ENCODE measurements at regions not wholly inside any gene's neighbourhood (a gene's known extent, or its start where the extent isn't known, plus 50 kb on each side); places are given as distances from the start of the nearest gene placed in this dataset.

DNA sequence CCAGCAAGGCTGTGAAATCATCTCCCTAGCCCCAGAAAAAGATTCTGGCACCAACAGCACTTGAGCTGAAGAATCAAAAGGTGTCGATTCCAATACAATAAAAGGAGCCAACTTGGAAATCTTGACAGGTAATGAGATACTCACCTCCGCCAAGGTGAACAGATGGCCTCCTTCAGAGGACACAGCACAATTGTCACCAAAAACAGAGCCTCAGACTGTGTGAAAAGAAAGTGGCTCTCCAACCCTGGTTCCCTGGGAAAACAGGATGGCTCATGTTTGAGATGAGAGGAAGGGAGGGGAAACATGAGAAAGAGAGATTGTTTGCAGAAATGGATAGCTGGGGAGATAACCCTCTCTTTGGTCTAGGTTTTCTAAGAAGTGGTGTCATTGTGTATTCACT, 168.9 kb downstream of the HS3ST1 start:
- Mint-ChIP-seq H3K9me3 (no peaks in the 10 kb centered on the region), H3K36me3 (ENCODE audit: low read depth) (no peaks in the 10 kb centered on the region), H3K27me3 (no peaks in the 10 kb centered on the region), H3K4me3 (no peak overlapping the region), H3K4me1 (no peaks in the 10 kb centered on the region), H3K27ac (no peak overlapping the region)
- POLR2A ChIA-PET: no interaction called here
- DNase-seq: no peak
- CTCF ChIA-PET: no interaction called here

DNA sequence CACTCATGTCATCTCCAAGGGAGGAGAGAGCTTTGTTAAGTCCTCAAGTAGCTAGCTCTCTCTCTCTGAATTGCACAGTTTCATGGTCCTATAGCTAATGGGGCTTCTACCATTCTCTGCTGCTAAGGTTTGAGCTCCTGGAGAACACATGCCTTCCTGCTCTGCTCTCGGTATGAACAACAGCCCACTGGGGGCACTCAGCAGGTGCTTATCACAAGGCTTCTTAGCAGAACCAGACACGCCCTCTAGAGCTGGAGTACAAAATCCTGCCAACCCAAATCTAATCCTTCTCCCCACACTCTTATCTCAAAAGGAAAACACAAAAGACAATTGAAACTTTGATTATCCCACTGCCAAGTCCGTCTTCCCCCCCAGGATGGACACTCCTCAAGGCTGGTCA, 176.5 kb downstream of the HS3ST1 start:
- H3K27ac Mint-ChIP-seq: no peak overlapping the region
- POLR2A ChIA-PET: no interaction called here
- no peaks in the 10 kb centered on the region for H3K36me3 Mint-ChIP-seq (ENCODE audit: low read depth)
- peaks cover 3% of the 10 kb centered on the region for H3K9me3 Mint-ChIP-seq
- DNase-seq: no peak
- CTCF ChIA-PET: interaction anchor here (0.5 kb wide), 1 partner anchor 9 kb away, joined by 3 read pairs; no protein-coding TSS in a partner anchor
- no peaks in the 10 kb centered on the region for H3K4me1 Mint-ChIP-seq
- H3K27me3 Mint-ChIP-seq: no peaks in the 10 kb centered on the region
- H3K4me3 Mint-ChIP-seq: no peak overlapping the region

DNA sequence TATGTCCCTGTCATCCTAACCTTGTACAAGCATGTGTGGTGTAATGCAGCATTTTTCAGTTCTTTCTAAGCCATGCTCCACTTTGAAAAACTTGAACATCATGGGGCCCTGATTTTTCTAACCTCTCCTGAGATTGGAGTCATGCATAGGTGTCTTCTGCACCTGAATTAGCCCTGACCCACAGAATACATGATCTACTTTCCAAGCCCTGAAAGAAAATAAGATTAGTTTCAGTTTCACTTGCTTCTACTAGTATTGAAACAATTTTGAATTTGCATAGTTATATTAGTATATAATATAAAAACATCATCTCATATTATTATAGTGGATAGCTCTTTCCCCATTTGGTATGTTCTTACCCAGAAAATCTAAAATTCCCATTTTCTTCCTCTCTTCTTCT, 178.2 kb downstream of the HS3ST1 start:
- no peak overlapping the region for H3K27ac Mint-ChIP-seq
- ChIA-PET POLR2A (no interaction called here), CTCF (no interaction called here)
- no peaks in the 10 kb centered on the region for H3K27me3 Mint-ChIP-seq
- no peak for DNase-seq
- no peak overlapping the region for H3K4me3 Mint-ChIP-seq
- no peaks in the 10 kb centered on the region for H3K36me3 Mint-ChIP-seq (ENCODE audit: low read depth)
- H3K4me1 Mint-ChIP-seq: no peaks in the 10 kb centered on the region
- peaks cover 3% of the 10 kb centered on the region for H3K9me3 Mint-ChIP-seq

DNA sequence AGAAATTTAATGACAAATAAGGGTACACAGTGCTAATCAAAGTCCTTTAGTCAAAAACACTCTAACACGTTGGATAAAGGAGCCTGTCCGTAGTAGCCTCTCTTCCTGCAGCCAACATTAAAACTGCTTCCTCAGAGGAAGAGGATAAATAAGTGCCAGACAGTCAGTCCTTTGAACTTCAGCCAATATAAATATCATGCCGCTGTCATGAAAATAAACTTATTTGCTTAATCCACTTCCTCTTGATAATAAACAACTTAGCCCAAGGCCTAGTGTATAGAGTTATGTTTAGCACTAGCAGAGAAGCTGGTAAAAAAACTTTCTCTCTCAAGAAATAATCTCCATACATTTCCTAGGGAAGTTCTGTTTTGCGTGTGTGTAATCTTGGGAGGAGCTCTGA, 196.7 kb downstream of the HS3ST1 start:
- no peaks in the 10 kb centered on the region for H3K36me3 Mint-ChIP-seq (ENCODE audit: low read depth)
- no peak overlapping the region for H3K27ac Mint-ChIP-seq
- H3K9me3 Mint-ChIP-seq: no peaks in the 10 kb centered on the region
- H3K27me3 Mint-ChIP-seq: no peaks in the 10 kb centered on the region
- H3K4me3 Mint-ChIP-seq: no peak overlapping the region
- ChIA-PET POLR2A (no interaction called here), CTCF (no interaction called here)
- DNase-seq: no peak
- no peaks in the 10 kb centered on the region for H3K4me1 Mint-ChIP-seq

DNA sequence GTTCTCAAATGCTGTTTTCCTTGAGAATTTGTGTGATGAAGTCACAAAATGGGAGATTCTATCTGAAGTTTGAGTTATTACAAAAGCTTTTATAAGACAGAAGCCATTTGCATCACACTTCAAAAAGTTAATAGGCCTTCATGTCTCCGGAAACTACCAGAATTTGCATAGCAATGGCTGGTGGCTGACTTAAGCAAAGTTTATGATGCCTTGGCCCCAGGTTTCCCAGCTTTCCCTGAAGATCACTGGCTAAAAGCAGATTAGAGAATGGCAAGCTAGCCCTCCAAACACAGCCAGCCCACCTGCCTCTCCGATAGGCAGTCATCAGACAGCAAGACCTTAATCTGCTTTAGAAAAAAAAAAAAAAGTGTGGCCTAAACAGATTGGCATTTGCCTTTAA, 197.8 kb downstream of the HS3ST1 start:
- Mint-ChIP-seq H3K36me3 (ENCODE audit: low read depth) (no peaks in the 10 kb centered on the region), H3K27me3 (no peaks in the 10 kb centered on the region), H3K4me1 (no peaks in the 10 kb centered on the region), H3K9me3 (no peaks in the 10 kb centered on the region), H3K4me3 (no peak overlapping the region), H3K27ac (no peak overlapping the region)
- ChIA-PET CTCF (no interaction called here), POLR2A (no interaction called here)
- no peak for DNase-seq

DNA sequence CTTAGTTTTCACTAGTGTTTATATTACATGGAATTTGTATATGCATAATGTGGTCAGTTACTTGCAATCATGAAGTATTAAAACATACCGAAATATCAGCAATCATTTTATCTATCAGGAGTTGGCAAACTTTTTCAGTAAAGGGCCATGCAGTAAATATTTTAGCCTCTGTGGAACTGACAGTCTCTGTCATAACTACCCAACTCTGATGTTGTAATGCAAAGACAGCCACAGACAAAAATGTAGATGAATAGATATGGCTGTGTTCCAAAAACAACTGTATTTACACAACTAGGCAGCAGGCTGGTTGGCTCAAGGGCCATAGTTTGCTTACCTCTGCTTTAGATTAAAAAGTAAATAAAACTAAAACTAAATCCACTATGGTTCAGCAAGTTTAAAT, 200.2 kb downstream of the HS3ST1 start:
- ChIA-PET CTCF (no interaction called here), POLR2A (no interaction called here)
- H3K27me3 Mint-ChIP-seq: no peaks in the 10 kb centered on the region

DNA sequence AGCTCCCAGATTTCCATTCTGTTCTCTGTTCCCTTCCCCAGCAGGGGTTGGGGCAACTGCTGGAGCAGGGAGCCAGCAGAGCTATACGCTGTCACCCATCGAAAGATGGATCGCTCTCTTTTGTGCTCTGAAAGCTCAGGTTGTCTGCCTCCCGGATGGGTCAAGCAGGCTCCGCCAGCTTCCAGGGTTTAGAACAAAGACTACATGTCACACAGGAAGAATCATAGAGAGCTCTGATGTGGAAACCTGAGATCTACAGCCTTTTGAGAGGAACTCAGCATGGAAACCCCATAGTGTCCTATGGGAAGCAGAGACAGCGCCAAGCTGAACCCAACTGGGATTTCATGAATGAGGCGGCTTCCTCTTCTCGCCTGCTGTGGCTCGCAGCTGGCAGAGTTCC, 205.4 kb downstream of the HS3ST1 start:
- ChIA-PET CTCF (no interaction called here), POLR2A (no interaction called here)
- no peak for DNase-seq
- H3K27ac Mint-ChIP-seq: no peak overlapping the region
- no peaks in the 10 kb centered on the region for H3K9me3 Mint-ChIP-seq
- no peaks in the 10 kb centered on the region for H3K4me1 Mint-ChIP-seq
- H3K27me3 Mint-ChIP-seq: no peaks in the 10 kb centered on the region
- H3K4me3 Mint-ChIP-seq: no peak overlapping the region
- H3K36me3 Mint-ChIP-seq (ENCODE audit: low read depth): no peaks in the 10 kb centered on the region

More for the DNA sequence above, 200.2 kb downstream of the HS3ST1 start:
- Mint-ChIP-seq H3K4me1 (no peaks in the 10 kb centered on the region), H3K36me3 (ENCODE audit: low read depth) (no peaks in the 10 kb centered on the region), H3K4me3 (no peak overlapping the region), H3K9me3 (no peaks in the 10 kb centered on the region), H3K27ac (no peak overlapping the region)
- DNase-seq: no peak

DNA sequence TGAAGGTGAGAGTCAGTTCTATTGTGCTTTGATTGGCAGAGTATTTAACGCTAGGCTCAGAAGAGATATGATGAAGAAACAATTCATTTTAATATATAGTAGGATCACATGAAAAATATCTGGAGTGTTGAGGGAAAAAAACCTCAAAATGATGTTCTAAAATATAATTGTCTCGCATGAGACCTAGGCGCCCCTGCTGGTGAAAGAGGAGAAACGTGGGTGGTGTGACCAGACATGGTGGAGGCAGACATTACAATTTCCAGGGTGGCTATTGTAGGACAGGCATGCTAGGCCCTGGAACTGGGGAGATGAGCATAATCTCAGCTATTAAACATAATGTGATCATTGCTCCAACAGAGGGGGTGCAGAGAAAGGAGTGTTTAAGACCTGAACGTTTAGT, 210.0 kb downstream of the HS3ST1 start:
- Mint-ChIP-seq H3K9me3 (no peaks in the 10 kb centered on the region), H3K4me3 (no peak overlapping the region), H3K27me3 (no peaks in the 10 kb centered on the region), H3K36me3 (ENCODE audit: low read depth) (no peaks in the 10 kb centered on the region), H3K4me1 (no peaks in the 10 kb centered on the region), H3K27ac (no peak overlapping the region)
- DNase-seq: no peak
- CTCF ChIA-PET: no interaction called here
- POLR2A ChIA-PET: no interaction called here

DNA sequence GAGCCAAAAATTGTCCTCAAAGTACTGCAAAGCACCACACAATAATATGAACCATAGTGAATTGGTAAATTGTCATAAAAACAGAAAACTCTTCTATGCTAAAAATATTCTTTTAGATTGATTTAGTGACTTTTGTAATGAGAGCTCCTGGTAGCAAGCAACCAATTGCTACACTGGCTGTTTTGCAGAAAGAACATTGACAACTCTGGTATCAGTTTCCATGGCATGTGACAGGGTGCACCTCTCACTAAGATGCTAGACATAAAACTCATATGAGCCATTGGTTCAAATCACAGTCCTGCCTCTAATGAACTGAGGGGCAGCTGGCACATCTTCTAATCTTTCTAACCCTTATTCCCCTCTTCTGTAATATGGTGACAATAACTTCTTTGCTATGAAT, 212.2 kb downstream of the HS3ST1 start:
- H3K9me3 Mint-ChIP-seq: no peaks in the 10 kb centered on the region
- H3K4me1 Mint-ChIP-seq: no peaks in the 10 kb centered on the region
- H3K4me3 Mint-ChIP-seq: no peak overlapping the region
- ChIA-PET POLR2A (no interaction called here), CTCF (no interaction called here)
- H3K36me3 Mint-ChIP-seq (ENCODE audit: low read depth): no peaks in the 10 kb centered on the region
- no peak overlapping the region for H3K27ac Mint-ChIP-seq
- H3K27me3 Mint-ChIP-seq: no peaks in the 10 kb centered on the region
- no peak for DNase-seq

DNA sequence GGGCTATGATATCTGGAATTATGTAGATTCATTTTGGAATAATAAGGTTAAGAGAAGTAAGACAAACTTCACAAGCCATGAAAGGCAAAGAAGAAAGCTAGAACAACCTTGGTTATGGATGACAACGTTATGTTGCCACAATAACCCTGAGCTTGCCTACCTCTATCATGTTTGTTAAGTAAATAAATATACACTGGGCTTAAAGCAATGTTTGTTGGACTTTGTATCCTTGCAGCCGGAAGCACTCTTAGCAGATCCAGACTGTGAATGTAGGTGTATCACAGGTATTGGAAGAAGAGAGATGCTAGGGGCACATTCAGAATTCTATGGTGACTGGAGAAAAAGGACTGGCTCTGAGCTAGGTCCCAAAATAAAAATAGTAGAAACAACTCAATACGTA, 214.4 kb downstream of the HS3ST1 start:
- Mint-ChIP-seq H3K36me3 (ENCODE audit: low read depth) (no peaks in the 10 kb centered on the region), H3K9me3 (peaks cover 2% of the 10 kb centered on the region), H3K4me3 (no peak overlapping the region), H3K4me1 (no peaks in the 10 kb centered on the region), H3K27ac (no peak overlapping the region), H3K27me3 (no peaks in the 10 kb centered on the region)
- ChIA-PET POLR2A (no interaction called here), CTCF (no interaction called here)
- no peak for DNase-seq

DNA sequence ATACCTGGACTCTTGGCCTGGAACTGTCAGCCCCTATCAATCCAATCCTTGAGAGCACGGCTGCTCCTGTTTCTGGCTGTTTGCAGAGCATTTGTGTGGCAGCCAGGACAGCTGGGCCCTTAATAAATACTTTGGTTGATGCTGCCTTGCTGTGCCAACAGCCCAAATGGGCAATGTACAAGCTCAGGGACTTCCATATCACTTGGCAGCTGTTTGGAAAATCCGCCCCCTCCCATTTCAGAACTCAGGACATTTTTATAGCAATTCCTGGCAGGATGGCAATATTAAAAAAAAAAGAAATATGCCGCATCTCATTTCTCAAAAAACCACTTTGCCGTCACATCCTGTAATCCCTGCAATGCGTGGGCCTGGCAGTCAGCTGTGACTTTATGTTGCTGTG, 218.9 kb downstream of the HS3ST1 start:
- no peak for DNase-seq
- ChIA-PET CTCF (no interaction called here), POLR2A (no interaction called here)
- H3K36me3 Mint-ChIP-seq (ENCODE audit: low read depth): no peaks in the 10 kb centered on the region
- H3K27ac Mint-ChIP-seq: no peak overlapping the region
- H3K9me3 Mint-ChIP-seq: peaks cover 13% of the 10 kb centered on the region
- no peaks in the 10 kb centered on the region for H3K4me1 Mint-ChIP-seq
- no peaks in the 10 kb centered on the region for H3K27me3 Mint-ChIP-seq
- no peak overlapping the region for H3K4me3 Mint-ChIP-seq

DNA sequence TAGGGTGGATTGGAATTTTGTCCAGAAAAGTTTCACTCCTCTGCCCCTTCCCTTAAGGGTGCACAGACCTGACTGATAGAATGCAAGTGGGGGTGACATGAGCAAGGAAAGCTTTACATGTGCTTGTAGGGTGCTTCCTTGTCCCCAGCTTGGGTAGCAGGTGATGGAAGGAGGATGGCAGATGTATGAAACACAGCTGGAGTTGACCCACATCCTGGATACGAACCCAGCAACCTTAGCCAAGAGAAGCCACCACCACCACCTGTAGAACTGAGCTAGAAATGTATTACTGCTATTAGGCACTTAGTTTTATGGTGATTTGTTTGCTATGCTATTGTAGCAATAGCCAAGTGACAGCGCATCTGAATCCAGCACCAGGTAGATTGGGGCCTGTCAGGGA, 227.4 kb downstream of the HS3ST1 start:
- no peaks in the 10 kb centered on the region for H3K36me3 Mint-ChIP-seq (ENCODE audit: low read depth)

DNA sequence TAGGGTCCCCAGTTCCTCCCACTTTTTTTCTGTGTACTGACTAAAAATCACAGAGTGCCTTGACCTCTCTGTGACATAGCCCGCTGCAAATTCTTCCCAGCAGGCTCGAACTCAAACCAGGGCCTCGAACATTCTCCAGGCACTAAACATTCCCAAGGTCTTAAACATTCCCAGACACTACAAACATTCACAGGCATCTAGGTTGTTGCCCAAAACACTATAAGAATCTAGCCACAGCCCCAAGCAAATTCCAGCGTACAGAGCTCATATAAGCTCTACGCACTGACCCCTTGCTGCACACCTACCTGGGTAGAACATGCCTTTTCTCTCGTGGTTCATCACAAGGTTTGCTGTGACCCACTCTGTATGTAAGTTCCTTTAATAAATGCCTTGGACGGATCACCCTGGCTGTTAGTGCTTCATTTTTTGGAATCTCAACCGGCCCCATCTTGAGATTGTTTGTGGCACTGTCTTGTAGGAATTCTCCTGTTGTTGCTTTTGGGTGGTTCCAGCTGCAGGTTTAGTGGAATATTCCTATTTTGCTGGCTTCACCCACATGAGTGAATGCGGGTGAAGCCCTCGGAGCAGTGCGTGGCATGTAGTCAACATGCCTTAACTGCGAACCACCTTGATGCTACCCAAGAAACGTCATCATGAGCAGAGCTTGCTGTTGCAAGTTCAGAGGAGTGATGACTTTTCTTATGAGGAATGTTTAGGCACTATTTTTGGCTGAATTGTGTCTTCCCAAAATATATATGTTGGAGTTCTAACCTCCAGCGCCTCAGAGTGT, 230.0 kb downstream of the HS3ST1 start:
- no peak overlapping the region for H3K27ac Mint-ChIP-seq
- H3K36me3 Mint-ChIP-seq (ENCODE audit: low read depth): no peaks in the 10 kb centered on the region
- H3K4me1 Mint-ChIP-seq: no peaks in the 10 kb centered on the region
- no peaks in the 10 kb centered on the region for H3K27me3 Mint-ChIP-seq
- no peak for DNase-seq
- POLR2A ChIA-PET: no interaction called here
- no peaks in the 10 kb centered on the region for H3K9me3 Mint-ChIP-seq
- CTCF ChIA-PET: no interaction called here
- H3K4me3 Mint-ChIP-seq: no peak overlapping the region

More for the DNA sequence above, 227.4 kb downstream of the HS3ST1 start:
- no peak overlapping the region for H3K4me3 Mint-ChIP-seq
- H3K4me1 Mint-ChIP-seq: no peaks in the 10 kb centered on the region
- ChIA-PET POLR2A (no interaction called here), CTCF (no interaction called here)
- no peak for DNase-seq
- no peaks in the 10 kb centered on the region for H3K27me3 Mint-ChIP-seq
- H3K9me3 Mint-ChIP-seq: no peaks in the 10 kb centered on the region
- H3K27ac Mint-ChIP-seq: no peak overlapping the region

DNA sequence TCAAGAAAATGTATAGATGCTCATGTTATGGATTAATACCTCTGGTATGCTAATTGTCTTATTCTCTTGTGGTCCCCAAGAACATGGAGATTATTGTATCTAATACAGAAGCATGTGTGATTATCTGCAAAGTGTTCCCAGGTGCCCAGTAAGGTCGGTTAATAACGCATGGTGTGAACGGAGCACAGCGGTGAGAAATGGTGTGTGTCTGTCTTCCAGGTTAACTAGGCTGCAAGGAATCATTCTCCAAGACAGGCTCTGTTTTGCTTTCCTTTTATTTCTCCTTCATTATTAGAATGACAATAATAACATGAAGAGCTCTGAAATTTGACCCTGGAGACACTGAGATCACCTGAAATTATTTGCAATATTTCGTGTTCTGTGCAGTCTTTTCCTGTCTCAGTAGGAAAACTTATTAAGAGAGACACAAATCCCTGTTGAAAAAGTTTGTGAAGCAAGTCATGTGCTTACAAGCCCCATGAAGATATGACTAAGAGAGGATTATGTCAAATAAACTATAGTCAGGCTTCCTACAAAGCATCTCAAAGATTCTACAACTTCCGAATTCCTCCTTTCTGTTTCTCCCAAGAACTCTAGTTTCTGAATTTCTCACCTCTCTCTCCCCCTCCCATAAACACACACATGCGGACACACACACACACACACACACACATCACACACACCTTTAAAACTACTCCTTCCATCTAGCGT, 230.9 kb downstream of the HS3ST1 start:
- no peaks in the 10 kb centered on the region for H3K4me1 Mint-ChIP-seq
- no peak overlapping the region for H3K4me3 Mint-ChIP-seq
- ChIA-PET POLR2A (no interaction called here), CTCF (no interaction called here)
- H3K36me3 Mint-ChIP-seq (ENCODE audit: low read depth): no peaks in the 10 kb centered on the region
- H3K27ac Mint-ChIP-seq: no peak overlapping the region
- no peaks in the 10 kb centered on the region for H3K27me3 Mint-ChIP-seq
- no peak for DNase-seq
- H3K9me3 Mint-ChIP-seq: no peaks in the 10 kb centered on the region

Measured in activated CD4-positive, alpha-beta memory T cell treated with anti-CD3 and anti-CD28 coated beads, Interleukin-2, amount 10 ng/mL, durations not matched to agents 7 days and 5 days (primary cell).